GM06990 (cell line): ENCODE measurements at regions not wholly inside any gene's neighbourhood (a gene's known extent, or its start where the extent isn't known, plus 50 kb on each side); places are given as distances from the start of the nearest gene placed in this dataset.
"Not testable (repeated sequence)": the region's sequence is repeated elsewhere in the genome, so short reads cannot be mapped to it uniquely, and the experiment has no call there.

Experiments
- DNase-seq: peaks from one replicate; pipeline ENCODE4 v3.0.0-alpha.2; 2011; ENCODE audit not compliant: insufficient read length; ENCODE audit errors: extremely low read depth
- H3K27me3 ChIP-seq: replicated peaks from 2 replicates; pipeline ENCODE4 v1.6.0; 2011; ENCODE audit warnings: low read length; ENCODE audit not compliant: control insufficient read depth, insufficient read depth
- H3K36me3 ChIP-seq: 2 replicates; pipeline ENCODE4 v1.5.1; 2011; ENCODE audit warnings: low read length; ENCODE audit not compliant: control insufficient read depth, insufficient read depth
- H3K4me3 ChIP-seq: replicated peaks from 2 replicates; pipeline ENCODE4 v1.5.1; 2011; ENCODE audit warnings: low read depth, mild to moderate bottlenecking, control low read depth, low read length
- CTCF ChIP-seq: IDR thresholded peaks from 2 replicates; pipeline ENCODE4 v1.5.1; 2011; ENCODE audit warnings: low read length, control low read depth, mild to moderate bottlenecking, inconsistent platforms; ENCODE audit not compliant: insufficient read depth, poor library complexity, severe bottlenecking

DNA sequence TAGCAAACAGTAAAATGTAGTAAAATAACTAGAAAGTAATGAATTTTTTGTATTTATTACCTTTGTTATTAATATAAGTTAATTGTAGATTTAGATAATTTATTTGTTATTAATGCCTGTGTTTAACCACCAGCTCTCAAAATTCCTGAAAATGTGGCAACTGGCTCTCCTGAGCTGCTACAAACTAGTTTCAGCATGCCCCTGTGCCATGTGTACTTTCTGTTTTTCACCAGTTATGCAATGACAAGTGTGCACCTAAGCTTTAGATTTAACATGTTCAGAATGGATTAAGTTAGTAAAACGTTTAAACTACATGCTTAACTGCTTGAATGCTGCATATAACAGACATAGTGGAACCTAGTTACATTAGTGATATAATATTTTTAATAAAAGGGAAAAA is 88.1 kb downstream of the POSTN start:
- Histone ChIP-seq H3K4me3 (no peak overlapping the region), H3K36me3 (no peaks in the 10 kb centered on the region), H3K27me3 (no peaks in the 10 kb centered on the region)
- no peak for TF ChIP-seq CTCF
- no peak for DNase-seq

DNA sequence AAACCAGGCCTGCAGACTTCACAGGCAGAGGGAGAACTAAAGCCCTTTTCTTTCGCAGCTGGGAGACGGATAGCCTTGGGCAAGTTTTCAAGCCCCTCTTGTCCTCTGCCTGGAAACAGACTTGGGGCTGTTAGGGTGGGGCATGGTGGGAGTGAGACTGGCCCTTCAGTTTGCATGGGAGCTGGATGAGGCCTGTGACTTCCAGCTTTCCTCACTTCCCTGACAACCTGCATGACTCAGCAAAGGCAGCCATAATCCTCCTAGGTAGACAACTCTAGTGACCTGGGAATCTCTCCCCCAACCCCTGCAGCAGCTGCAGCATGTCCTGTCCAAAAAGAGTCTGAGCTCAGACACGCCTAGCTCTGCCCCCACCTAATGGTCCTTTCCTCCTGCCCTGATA is 93.0 kb downstream of the POSTN start:
- H3K27me3 ChIP-seq, result no peaks in the 10 kb centered on the region
- no peak for DNase-seq
- H3K4me3 ChIP-seq, result no peak overlapping the region
- no peak for TF ChIP-seq CTCF
- no peaks in the 10 kb centered on the region for H3K36me3 ChIP-seq

- DNase-seq, result no peak
- Histone ChIP-seq H3K27me3 (no peaks in the 10 kb centered on the region), H3K36me3 (no peaks in the 10 kb centered on the region), H3K4me3 (no peak overlapping the region)
- TF ChIP-seq CTCF, result no peak
Measured at GRCh38 chr13:37504251-37504650, 94.3 kb downstream of the POSTN start.

DNA sequence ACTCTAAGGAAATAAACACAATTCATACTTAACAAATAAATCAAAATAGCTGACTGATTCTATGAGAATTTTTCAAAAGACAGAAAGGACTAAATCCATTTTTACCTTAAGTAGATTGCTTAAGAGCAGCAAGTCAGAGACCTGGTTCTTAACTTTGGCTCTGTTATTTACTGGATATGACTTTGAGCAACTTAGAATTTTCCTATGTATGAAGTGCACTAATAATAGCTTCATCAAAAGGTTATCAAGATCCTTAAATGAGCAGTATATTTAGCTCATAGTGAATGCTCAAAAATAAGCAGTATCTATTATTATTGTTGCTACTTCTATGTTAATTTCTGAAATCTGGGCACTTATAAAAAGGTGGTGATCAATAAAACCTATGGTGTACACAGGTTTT is 95.3 kb downstream of the POSTN start:
- no peak overlapping the region for H3K4me3 ChIP-seq
- no peak for TF ChIP-seq CTCF
- no peak for DNase-seq
- H3K27me3 ChIP-seq, result no peaks in the 10 kb centered on the region
- H3K36me3 ChIP-seq, result no peaks in the 10 kb centered on the region

GRCh38 chr13:37502303-37502993 is 96.1 kb downstream of the POSTN start:
- not testable (repeated sequence) for H3K4me3 ChIP-seq, H3K27me3 ChIP-seq, DNase-seq, H3K36me3 ChIP-seq

DNA sequence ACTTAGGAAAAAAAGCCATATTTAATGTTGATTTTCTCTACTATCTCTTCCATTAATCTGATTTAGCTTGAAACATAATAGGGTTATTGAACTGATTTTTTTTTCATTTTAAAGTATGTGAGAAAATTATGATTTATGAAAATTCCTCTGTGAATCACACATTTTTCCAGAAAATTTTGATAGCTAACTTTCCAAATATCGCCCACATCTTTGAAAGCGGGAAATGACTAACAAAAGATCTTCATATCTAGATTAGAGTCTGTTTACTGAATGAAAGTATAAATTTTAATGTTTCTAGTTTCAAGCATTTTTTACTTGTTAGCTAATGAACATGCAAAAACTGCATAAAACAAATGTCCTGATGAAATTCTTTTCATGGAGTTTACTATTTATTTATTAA is 97.4 kb downstream of the POSTN start:
- no peak for TF ChIP-seq CTCF
- Histone ChIP-seq H3K27me3 (no peaks in the 10 kb centered on the region), H3K36me3 (no peaks in the 10 kb centered on the region), H3K4me3 (no peak overlapping the region)
- no peak for DNase-seq
